ENCODE measurements at regions not wholly inside any gene's neighbourhood (a gene's known extent, or its start where the extent isn't known, plus 50 kb on each side); places are given as distances from the start of the nearest gene placed in this dataset.

GRCh38 chr3:104909721-104910120 is 457.0 kb upstream of the ALCAM start:
- no peak for TF ChIP-seq CTCF (optimal IDR thresholded peaks at IDR 0.05 in 1 of 3, IDR thresholded peaks at IDR 0.05 in 1 of 3, conservative IDR thresholded peaks at IDR 0.05 in 1 of 3; ENCODE audit: extremely low read depth in 1 of 3, insufficient read depth in 2 of 3, low read length in 3 of 3)
- no peak for TF ChIP-seq EZH2 (IDR thresholded peaks at IDR 0.05; ENCODE audit: low read length)
